T47D (cell line): ENCODE measurements at regions not wholly inside any gene's neighbourhood (a gene's known extent, or its start where the extent isn't known, plus 50 kb on each side); places are given as distances from the start of the nearest gene placed in this dataset.

Experiments
- DNase-seq, 2 experiments: peaks; one replicate each; pipeline versions ENCODE4 v3.0.0 to v3.0.0-alpha.2; 2011 to 2012; ENCODE audit warnings: low read depth in 1 of 2, low spot score in 1 of 2
- JUND ChIP-seq: IDR thresholded peaks from 2 replicates; pipeline ENCODE4 v1.6.1; 2012; ENCODE audit warnings: low read depth
- in situ Hi-C: cut with HindIII; loops from 2 replicates; pipeline ENCODE4 v1.10.0; 2016; ENCODE audit warnings: low sequenced_read_pairs, low pct_unique_long_range_greater_than_20kb

GRCh38 chr15:25176616-25176923, 221.8 kb downstream of the SNRPN start:
- in situ Hi-C loops = no loop called here
- no peak for TF ChIP-seq JUND

GRCh38 chr15:25176991-25177954, 222.5 kb downstream of the SNRPN start:
- in situ Hi-C loops = no loop called here
- no peak for DNase-seq
- no peak for TF ChIP-seq JUND

More at GRCh38 chr15:25176616-25176923, 221.8 kb downstream of the SNRPN start:
- no peak for DNase-seq

GRCh38 chr15:25177955-25178801, 223.4 kb downstream of the SNRPN start:
- in situ Hi-C loops = no loop called here
- TF ChIP-seq JUND = no peak
- DNase-seq = no peak

- TF ChIP-seq JUND = no peak
- no peak for DNase-seq
- in situ Hi-C loops = no loop called here
Measured at GRCh38 chr15:25178835-25179672, 224.3 kb downstream of the SNRPN start.

GRCh38 chr15:25179673-25180511, 225.1 kb downstream of the SNRPN start:
- DNase-seq = no peak
- in situ Hi-C loops = no loop called here
- no peak for TF ChIP-seq JUND

GRCh38 chr15:25180606-25181292, 226.0 kb downstream of the SNRPN start:
- no peak for DNase-seq
- in situ Hi-C loops = no loop called here
- TF ChIP-seq JUND = no peak

- DNase-seq = no peak
- in situ Hi-C loops = no loop called here
- no peak for TF ChIP-seq JUND
Measured at GRCh38 chr15:25181293-25182097, 226.7 kb downstream of the SNRPN start.

GRCh38 chr15:25182098-25182478, 227.3 kb downstream of the SNRPN start:
- no peak for DNase-seq
- in situ Hi-C loops = no loop called here
- no peak for TF ChIP-seq JUND

GRCh38 chr15:25182736-25183445, 228.1 kb downstream of the SNRPN start:
- no peak for DNase-seq
- in situ Hi-C loops = no loop called here
- no peak for TF ChIP-seq JUND
